GM12891 (cell line): ENCODE measurements at regions not wholly inside any gene's neighbourhood (a gene's known extent, or its start where the extent isn't known, plus 50 kb on each side); places are given as distances from the start of the nearest gene placed in this dataset.

ENCODE experiments used
- PAX5 ChIP-seq: IDR thresholded peaks from 2 replicates; pipeline ENCODE4 v1.6.1; 2011; ENCODE audit warnings: low read length, moderate library complexity, mild to moderate bottlenecking; ENCODE audit not compliant: insufficient read depth, severe bottlenecking
- POLR2A ChIP-seq: IDR thresholded peaks from 2 replicates; pipeline ENCODE4 v1.6.1; 2011; ENCODE audit warnings: low read depth, low read length, control low read depth
- POLR2AphosphoS5 ChIP-seq: IDR thresholded peaks from 2 replicates; pipeline ENCODE4 v1.6.1; 2011; ENCODE audit warnings: low read depth, low read length, control low read depth
- TAF1 ChIP-seq: IDR thresholded peaks from 2 replicates; pipeline ENCODE4 v1.6.1; 2011; ENCODE audit warnings: low read depth, low read length, control low read depth

DNA sequence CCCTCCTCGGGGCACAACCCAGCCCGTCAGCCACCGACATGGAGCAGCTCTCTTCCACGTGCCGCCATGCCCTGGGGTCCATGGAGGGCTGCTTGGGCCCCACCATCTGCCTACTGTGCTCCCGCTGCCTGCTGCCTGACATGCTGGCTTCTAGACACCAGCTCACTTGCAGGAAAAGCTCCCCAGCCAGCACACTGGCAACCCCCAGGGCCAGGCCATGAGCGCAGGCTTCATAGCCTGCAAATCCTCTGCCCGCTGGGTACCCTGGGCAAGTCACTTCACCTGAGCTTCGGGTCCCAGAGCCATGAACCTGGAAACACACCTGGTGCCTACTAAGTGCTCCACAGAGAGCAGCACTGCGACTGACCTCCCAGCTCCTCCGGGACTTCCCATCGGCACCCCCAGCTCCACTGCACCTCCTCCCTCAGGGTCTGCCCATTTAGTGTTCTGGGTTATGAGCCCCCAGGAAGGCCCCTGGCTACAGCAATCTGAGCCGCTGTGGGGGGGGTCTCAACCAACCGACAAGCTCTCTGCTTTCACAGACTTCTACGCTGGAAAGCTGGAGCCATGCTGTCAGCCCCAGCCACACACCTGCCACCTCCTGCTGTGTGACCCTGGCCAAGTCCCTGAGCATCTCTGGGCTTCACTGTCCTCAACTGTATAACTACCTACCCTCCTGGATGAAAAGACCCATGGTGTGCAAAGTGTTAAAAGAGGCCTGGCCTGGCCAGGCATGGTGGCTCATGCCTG, 139.2 kb downstream of the CRYBB2 start:
- TF ChIP-seq POLR2A, result no peak
- TF ChIP-seq TAF1, result no peak
- TF ChIP-seq POLR2AphosphoS5, result no peak
- no peak for TF ChIP-seq PAX5
